ENCODE measurements at regions not wholly inside any gene's neighbourhood (a gene's known extent, or its start where the extent isn't known, plus 50 kb on each side); places are given as distances from the start of the nearest gene placed in this dataset.

DNA sequence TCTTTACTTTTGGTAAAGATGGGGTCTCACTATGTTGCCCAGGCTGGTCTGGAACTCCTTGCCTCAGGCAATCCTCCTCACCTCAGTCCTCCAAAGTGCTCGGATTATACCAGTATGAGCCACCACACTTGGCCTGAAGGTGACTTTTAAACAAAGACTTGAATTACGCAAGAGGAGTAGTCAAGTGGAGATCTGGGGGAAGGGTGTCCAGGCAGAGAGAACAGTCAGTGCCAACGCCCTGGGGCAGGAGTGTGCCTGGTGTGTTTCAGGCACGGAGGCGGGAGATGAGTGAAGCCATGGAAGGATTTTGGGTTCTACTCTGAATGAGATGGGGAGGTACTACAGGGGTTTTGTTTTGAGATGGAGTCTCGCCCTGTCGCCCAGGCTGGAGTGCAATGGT lies 82.6 kb upstream of the NPTX2 start:
- Histone ChIP-seq H3K9me2 (ENCODE audit: insufficient read depth) (no peaks in the 10 kb centered on the region), H3K27me3 (ENCODE audit: insufficient read depth, low read depth) (peaks cover 54% of the 10 kb centered on the region), H3K9me3 (ENCODE audit: insufficient read depth, low read depth) (no peaks in the 10 kb centered on the region), H3K79me2 (ENCODE audit: low read depth) (no peaks in the 10 kb centered on the region), H3K4me1 (replicated peaks; ENCODE audit: insufficient read depth) (no peaks in the 10 kb centered on the region), H4K20me1 (ENCODE audit: insufficient read depth) (no peaks in the 10 kb centered on the region), H3K4me2 (no peak overlapping the region), H2AFZ (no peak overlapping the region), H3F3A (ENCODE audit: insufficient read depth, low read depth) (no peaks in the 10 kb centered on the region), H3K27ac (no peak overlapping the region), H3K36me3 (ENCODE audit: low read depth) (no peaks in the 10 kb centered on the region), H3K4me3 (no peak overlapping the region)
- no peak for DNase-seq
- BruUV-seq (replicated peaks), result no TSS peak
- ChIA-PET POLR2A (ENCODE audit: unreplicated experiment) (no interaction called here), CTCF (no interaction called here)
- TF ChIP-seq, protein P1, sequence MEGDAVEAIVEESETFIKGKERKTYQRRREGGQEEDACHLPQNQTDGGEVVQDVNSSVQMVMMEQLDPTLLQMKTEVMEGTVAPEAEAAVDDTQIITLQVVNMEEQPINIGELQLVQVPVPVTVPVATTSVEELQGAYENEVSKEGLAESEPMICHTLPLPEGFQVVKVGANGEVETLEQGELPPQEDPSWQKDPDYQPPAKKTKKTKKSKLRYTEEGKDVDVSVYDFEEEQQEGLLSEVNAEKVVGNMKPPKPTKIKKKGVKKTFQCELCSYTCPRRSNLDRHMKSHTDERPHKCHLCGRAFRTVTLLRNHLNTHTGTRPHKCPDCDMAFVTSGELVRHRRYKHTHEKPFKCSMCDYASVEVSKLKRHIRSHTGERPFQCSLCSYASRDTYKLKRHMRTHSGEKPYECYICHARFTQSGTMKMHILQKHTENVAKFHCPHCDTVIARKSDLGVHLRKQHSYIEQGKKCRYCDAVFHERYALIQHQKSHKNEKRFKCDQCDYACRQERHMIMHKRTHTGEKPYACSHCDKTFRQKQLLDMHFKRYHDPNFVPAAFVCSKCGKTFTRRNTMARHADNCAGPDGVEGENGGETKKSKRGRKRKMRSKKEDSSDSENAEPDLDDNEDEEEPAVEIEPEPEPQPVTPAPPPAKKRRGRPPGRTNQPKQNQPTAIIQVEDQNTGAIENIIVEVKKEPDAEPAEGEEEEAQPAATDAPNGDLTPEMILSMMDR (conservative IDR thresholded peaks at IDR 0.05), result no peak
- TF ChIP-seq EZH2 (IDR thresholded peaks at IDR 0.05; ENCODE audit: low read depth), result no peak
- intact Hi-C loops (cut with micrococcal nuclease; ENCODE audit: unreplicated experiment), result no loop called here

DNA sequence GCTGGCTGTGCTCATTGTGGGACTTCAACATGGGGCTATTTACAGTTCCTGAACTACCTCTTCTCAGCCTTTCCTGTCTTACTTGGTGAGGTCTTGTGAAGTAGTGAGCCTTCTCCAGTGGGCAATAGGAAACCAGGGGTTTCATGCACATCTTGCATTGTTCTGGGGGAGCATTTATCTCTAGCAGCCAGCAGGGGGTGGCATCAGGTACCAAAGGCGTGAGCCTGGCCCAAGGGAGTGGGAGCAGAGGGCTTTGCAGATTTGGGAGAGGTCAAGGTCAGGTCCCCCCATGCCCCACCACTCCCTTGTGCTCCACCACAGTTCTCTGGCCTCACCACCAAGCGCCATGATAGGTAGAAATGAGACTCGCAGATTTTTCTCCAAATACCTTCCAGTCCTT lies 85.4 kb upstream of the NPTX2 start:
- no peaks in the 10 kb centered on the region for H3F3A ChIP-seq (ENCODE audit: insufficient read depth, low read depth)
- TF ChIP-seq, protein P1 (conservative IDR thresholded peaks at IDR 0.05), result 0 out of 2 replicates have a peak, but pooled peaks have one; percentile 23
- TF ChIP-seq EZH2 (IDR thresholded peaks at IDR 0.05; ENCODE audit: low read depth), result no peak
- H3K4me1 ChIP-seq (replicated peaks; ENCODE audit: insufficient read depth), result no peaks in the 10 kb centered on the region
- no peak overlapping the region for H3K27ac ChIP-seq
- H4K20me1 ChIP-seq (ENCODE audit: insufficient read depth), result no peaks in the 10 kb centered on the region
- H3K4me2 ChIP-seq, result no peak overlapping the region
- H3K9me3 ChIP-seq (ENCODE audit: insufficient read depth, low read depth), result no peaks in the 10 kb centered on the region
- peaks cover 63% of the 10 kb centered on the region for H3K27me3 ChIP-seq (ENCODE audit: insufficient read depth, low read depth)
- ChIA-PET POLR2A (ENCODE audit: unreplicated experiment) (no interaction called here), CTCF (no interaction called here)
- no peak overlapping the region for H2AFZ ChIP-seq
- H3K9me2 ChIP-seq (ENCODE audit: insufficient read depth), result no peaks in the 10 kb centered on the region
- intact Hi-C loops (cut with micrococcal nuclease; ENCODE audit: unreplicated experiment), result no loop called here
- BruUV-seq (replicated peaks), result no TSS peak
- no peaks in the 10 kb centered on the region for H3K36me3 ChIP-seq (ENCODE audit: low read depth)
- H3K4me3 ChIP-seq, result no peak overlapping the region
- DNase-seq, result no peak
- no peaks in the 10 kb centered on the region for H3K79me2 ChIP-seq (ENCODE audit: low read depth)

DNA sequence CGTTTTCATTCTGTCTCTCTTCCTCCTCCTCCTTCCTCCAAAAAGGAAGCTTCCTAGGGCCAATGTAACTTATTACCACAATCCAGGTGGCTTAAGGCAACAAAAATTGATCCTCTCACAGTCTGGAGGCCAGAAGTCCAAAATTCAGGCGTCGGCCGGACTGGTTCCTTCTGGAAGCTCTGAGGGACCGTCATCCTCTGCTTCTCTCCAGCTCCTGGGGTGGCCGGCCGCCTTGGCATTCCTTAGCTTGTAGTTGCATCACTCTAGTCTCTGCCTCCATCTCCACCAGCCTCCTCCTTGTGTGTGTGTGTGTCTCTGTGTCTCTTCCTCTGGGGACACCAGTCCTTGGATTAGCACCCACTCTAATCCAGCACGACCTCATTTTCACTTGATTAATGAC lies 89.0 kb upstream of the NPTX2 start:
- Histone ChIP-seq H3K9me2 (ENCODE audit: insufficient read depth) (no peaks in the 10 kb centered on the region), H3K4me2 (no peak overlapping the region), H3K27ac (no peak overlapping the region), H3F3A (ENCODE audit: insufficient read depth, low read depth) (no peaks in the 10 kb centered on the region), H3K9me3 (ENCODE audit: insufficient read depth, low read depth) (no peaks in the 10 kb centered on the region), H4K20me1 (ENCODE audit: insufficient read depth) (no peaks in the 10 kb centered on the region), H3K4me3 (no peak overlapping the region), H3K4me1 (replicated peaks; ENCODE audit: insufficient read depth) (no peaks in the 10 kb centered on the region), H2AFZ (no peak overlapping the region), H3K27me3 (ENCODE audit: insufficient read depth, low read depth) (peaks cover 40% of the 10 kb centered on the region), H3K36me3 (ENCODE audit: low read depth) (no peaks in the 10 kb centered on the region), H3K79me2 (ENCODE audit: low read depth) (no peaks in the 10 kb centered on the region)
- intact Hi-C loops (cut with micrococcal nuclease; ENCODE audit: unreplicated experiment), result no loop called here
- POLR2A ChIA-PET (ENCODE audit: unreplicated experiment), result no interaction called here
- TF ChIP-seq, protein P1 (conservative IDR thresholded peaks at IDR 0.05), result no peak
- TF ChIP-seq EZH2 (IDR thresholded peaks at IDR 0.05; ENCODE audit: low read depth), result no peak
- no peak for DNase-seq
- CTCF ChIA-PET, result no interaction called here
- BruUV-seq (replicated peaks), result no TSS peak
